ENCODE measurements at regions not wholly inside any gene's neighbourhood (a gene's known extent, or its start where the extent isn't known, plus 50 kb on each side); places are given as distances from the start of the nearest gene placed in this dataset.

DNA sequence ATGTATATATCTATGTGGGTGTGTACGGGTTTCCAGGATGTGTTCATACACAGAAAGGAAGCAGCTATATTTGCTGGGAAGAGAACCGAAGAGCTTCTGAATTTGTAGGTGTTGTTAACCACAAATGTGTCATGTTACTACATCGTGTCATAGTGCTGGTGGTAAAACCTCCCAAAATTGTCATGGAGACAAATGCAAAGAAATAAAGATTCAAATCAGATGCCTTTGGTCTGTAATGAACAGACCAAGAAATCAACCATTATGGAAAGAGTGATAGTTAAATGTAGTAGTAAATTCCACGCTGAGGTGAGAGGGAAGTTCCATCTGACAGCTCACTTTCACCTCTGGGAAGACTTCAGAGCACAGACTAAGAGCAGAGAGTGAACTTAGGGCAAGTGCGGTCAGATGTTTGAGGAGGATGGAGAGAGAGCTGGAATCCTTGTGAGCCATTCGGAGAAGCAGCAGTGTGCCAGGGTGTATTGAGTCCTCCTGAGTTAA is 487.5 kb downstream of the TMEM121 start:
- TF ChIP-seq MAFK (IDR thresholded peaks at IDR 0.05; ENCODE audit: partially characterized antibody) (no peak), SMC3 (IDR thresholded peaks at IDR 0.05) (no peak), RARB (CRISPR knock-in tag; IDR thresholded peaks at IDR 0.05) (no peak)
